OCI-LY1 (cell line): ENCODE measurements at regions not wholly inside any gene's neighbourhood (a gene's known extent, or its start where the extent isn't known, plus 50 kb on each side); places are given as distances from the start of the nearest gene placed in this dataset.

Experiments used
- H2AFZ ChIP-seq: fragments of 200-600 bp; sonication (generic), shearing (Covaris generic); 2 replicates; pipeline ENCODE4 v1.6.0; 2014; ENCODE audit warnings: antibody characterized with exemption, mild to moderate bottlenecking, low read length
- H3F3A ChIP-seq: fragments of 200-600 bp; sonication (generic), shearing (Covaris generic); 2 replicates; pipeline ENCODE4 v1.6.0; 2014; ENCODE audit warnings: mild to moderate bottlenecking, antibody characterized with exemption, low read length, moderate library complexity; ENCODE audit not compliant: insufficient read depth
- H3K27ac ChIP-seq: fragments of 200-600 bp; sonication (generic); 2 replicates; pipeline ENCODE4 v1.5.1; 2014; ENCODE audit warnings: low read length, mixed run types, mild to moderate bottlenecking, low read depth; ENCODE audit not compliant: poor library complexity, severe bottlenecking
- H3K27me3 ChIP-seq: fragments of 200-600 bp; sonication (generic); 2 replicates; pipeline ENCODE4 v1.6.0; 2014; ENCODE audit warnings: antibody characterized with exemption, mild to moderate bottlenecking, low read length, moderate library complexity; ENCODE audit not compliant: insufficient read depth
- H3K36me3 ChIP-seq: fragments of 200-600 bp; sonication (generic); 2 replicates; pipeline ENCODE4 v1.6.1; 2014; ENCODE audit warnings: mild to moderate bottlenecking, antibody characterized with exemption, low read length, moderate library complexity, mixed read lengths; ENCODE audit not compliant: insufficient read depth
- H3K4me1 ChIP-seq: fragments of 200-600 bp; sonication (generic); 2 replicates; pipeline ENCODE4 v1.5.1; 2014; ENCODE audit warnings: mild to moderate bottlenecking, low read length, moderate library complexity; ENCODE audit not compliant: insufficient read depth, severe bottlenecking
- H3K4me2 ChIP-seq: fragments of 200-600 bp; sonication (generic), shearing (Covaris generic); 2 replicates; pipeline ENCODE4 v1.6.1; 2014; ENCODE audit warnings: low read length
- H3K4me3 ChIP-seq: fragments of 200-600 bp; sonication (generic); 2 replicates; pipeline ENCODE4 v1.5.1; 2014; ENCODE audit warnings: low read length, low read depth, mild to moderate bottlenecking, mixed read lengths; ENCODE audit not compliant: poor library complexity, severe bottlenecking
- H3K79me2 ChIP-seq: fragments of 200-600 bp; shearing (Covaris generic); 2 replicates; pipeline ENCODE4 v1.6.1; 2016; ENCODE audit warnings: mixed run types, low read length, mixed read lengths; ENCODE audit not compliant: insufficient read depth
- H3K9ac ChIP-seq: fragments of 200-600 bp; sonication (generic), shearing (Covaris generic); 2 replicates; pipeline ENCODE4 v1.6.1; 2014; ENCODE audit warnings: mild to moderate bottlenecking, low read length, mixed read lengths
- H3K9me2 ChIP-seq: fragments of 200-600 bp; sonication (generic), shearing (Covaris generic); 2 replicates; pipeline ENCODE4 v1.6.1; 2014; ENCODE audit warnings: low read depth, mild to moderate bottlenecking, low read length, mixed read lengths
- H3K9me3 ChIP-seq: fragments of 200-600 bp; shearing (Covaris generic); 2 replicates; pipeline ENCODE4 v1.6.1; 2014; ENCODE audit warnings: low read length, mixed read lengths
- H4K20me1 ChIP-seq: fragments of 200-600 bp; sonication (generic), shearing (Covaris generic); 2 replicates; pipeline ENCODE4 v1.6.0; 2016; ENCODE audit warnings: mild to moderate bottlenecking, low read length; ENCODE audit not compliant: insufficient read depth
- CTCF ChIP-seq: fragments of 200-600 bp; sonication (generic), shearing (Covaris generic); IDR thresholded peaks from 2 replicates; pipeline ENCODE4 v1.5.1; 2017; ENCODE audit warnings: mild to moderate bottlenecking, antibody characterized with exemption, low read length, moderate library complexity, mixed read lengths
- EZH2 ChIP-seq: fragments of 200-600 bp; sonication (generic), shearing (Covaris generic); IDR thresholded peaks from 2 replicates; pipeline ENCODE4 v1.8.0; 2017; ENCODE audit warnings: borderline replicate concordance, mixed run types, mild to moderate bottlenecking, antibody characterized with exemption, low read length, moderate library complexity, mixed read lengths

GRCh38 chr14:97776890-97777558 lies 979.8 kb downstream of the VRK1 start:
- no peak overlapping the region for H3K4me3 ChIP-seq
- no peaks in the 10 kb centered on the region for H4K20me1 ChIP-seq
- H2AFZ ChIP-seq = no peak overlapping the region
- no peak for TF ChIP-seq EZH2
- no peak for TF ChIP-seq CTCF
- H3K79me2 ChIP-seq = no peaks in the 10 kb centered on the region
- H3K36me3 ChIP-seq = no peaks in the 10 kb centered on the region
- no peak overlapping the region for H3K4me2 ChIP-seq
- no peak overlapping the region for H3K9ac ChIP-seq
- no peaks in the 10 kb centered on the region for H3K4me1 ChIP-seq
- no peak overlapping the region for H3K27ac ChIP-seq
- no peaks in the 10 kb centered on the region for H3K27me3 ChIP-seq
- H3K9me2 ChIP-seq = no peaks in the 10 kb centered on the region
- no peaks in the 10 kb centered on the region for H3K9me3 ChIP-seq
- H3F3A ChIP-seq = no peaks in the 10 kb centered on the region

DNA sequence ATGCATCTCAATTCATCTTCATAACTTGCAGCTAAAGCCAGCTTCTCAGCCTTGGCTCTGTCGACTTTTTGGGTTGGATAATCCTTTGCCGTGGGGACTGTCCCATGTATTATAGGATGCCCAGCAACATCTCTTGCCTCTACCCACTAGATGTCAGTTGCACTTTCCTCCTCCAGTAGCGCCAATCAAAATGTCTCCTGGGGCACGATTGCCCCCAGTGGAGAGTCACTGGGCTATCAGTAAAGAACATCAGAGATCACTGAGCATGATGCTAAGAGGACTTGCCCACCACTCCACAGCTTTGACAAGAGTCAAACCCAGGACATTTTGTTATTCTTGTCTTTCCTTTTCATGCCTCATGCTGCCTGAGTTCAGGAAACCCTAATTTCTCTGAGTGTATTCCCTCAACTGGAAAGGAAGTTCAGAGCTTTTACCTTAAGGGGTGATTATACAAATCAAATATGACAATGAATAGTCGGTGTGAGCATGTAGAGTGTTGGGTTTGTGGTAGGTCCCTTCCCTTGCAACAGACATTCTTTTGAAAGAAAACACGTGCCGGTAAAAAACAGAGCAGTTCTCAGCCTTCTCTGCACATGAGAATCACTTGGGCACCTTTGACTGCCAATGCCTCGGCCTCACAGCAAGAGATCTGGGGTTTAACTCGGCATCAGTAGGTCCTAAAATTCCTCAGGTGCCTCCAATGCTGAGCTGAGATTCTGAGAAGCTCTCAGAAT lies 980.6 kb downstream of the VRK1 start:
- H3K4me1 ChIP-seq = no peaks in the 10 kb centered on the region
- no peak overlapping the region for H2AFZ ChIP-seq
- no peaks in the 10 kb centered on the region for H3K79me2 ChIP-seq
- H3K9ac ChIP-seq = no peak overlapping the region
- TF ChIP-seq EZH2 (no peak), CTCF (no peak)
- H3K4me3 ChIP-seq = no peak overlapping the region
- H3F3A ChIP-seq = no peaks in the 10 kb centered on the region
- H4K20me1 ChIP-seq = no peaks in the 10 kb centered on the region
- H3K27ac ChIP-seq = no peak overlapping the region
- H3K4me2 ChIP-seq = no peak overlapping the region
- H3K36me3 ChIP-seq = no peaks in the 10 kb centered on the region
- no peaks in the 10 kb centered on the region for H3K27me3 ChIP-seq
- H3K9me2 ChIP-seq = no peaks in the 10 kb centered on the region
- H3K9me3 ChIP-seq = no peaks in the 10 kb centered on the region

DNA sequence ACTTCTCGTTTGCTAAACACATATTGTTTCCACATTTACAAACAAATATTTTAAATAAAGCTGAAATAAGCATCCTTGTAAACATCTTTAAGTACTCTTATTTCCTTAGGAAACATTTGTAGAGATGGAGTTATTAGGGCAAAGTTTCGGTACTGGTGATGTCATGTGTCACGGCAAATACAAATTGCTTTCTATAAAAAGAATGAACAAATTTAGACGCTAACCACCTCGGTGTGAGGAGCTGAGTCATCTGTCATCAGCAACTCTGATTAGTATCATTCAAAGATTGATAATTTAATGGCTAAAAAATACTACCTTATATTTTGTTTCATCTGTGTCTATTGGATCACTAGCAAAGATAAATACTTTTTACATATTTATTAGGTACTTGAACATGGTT lies 982.0 kb downstream of the VRK1 start:
- Histone ChIP-seq H4K20me1 (no peaks in the 10 kb centered on the region), H3K4me1 (no peaks in the 10 kb centered on the region)
- TF ChIP-seq EZH2 (no peak), CTCF (no peak)

More for the DNA sequence above, 982.0 kb downstream of the VRK1 start:
- Histone ChIP-seq H3K27ac (no peak overlapping the region), H3K4me2 (no peak overlapping the region), H3K9ac (no peak overlapping the region), H2AFZ (no peak overlapping the region), H3K79me2 (no peaks in the 10 kb centered on the region), H3F3A (no peaks in the 10 kb centered on the region), H3K4me3 (no peak overlapping the region), H3K36me3 (no peaks in the 10 kb centered on the region), H3K9me3 (no peaks in the 10 kb centered on the region), H3K27me3 (no peaks in the 10 kb centered on the region), H3K9me2 (no peaks in the 10 kb centered on the region)
